ENCODE measurements at regions not wholly inside any gene's neighbourhood (a gene's known extent, or its start where the extent isn't known, plus 50 kb on each side); places are given as distances from the start of the nearest gene placed in this dataset.

GRCh38 chr6:9504191-9504590 lies 910.7 kb downstream of the TFAP2A start:
- Histone ChIP-seq H3K27me3 (replicated peaks; ENCODE audit: insufficient read depth, low read depth, low read length, poor library complexity) (no peaks in the 10 kb centered on the region), H3K9me3 (ENCODE audit: low read depth, low read length, poor library complexity, severe bottlenecking) (peaks cover 5% of the 10 kb centered on the region), H3K36me3 (ENCODE audit: insufficient read depth, low read length, poor library complexity, severe bottlenecking) (no peaks in the 10 kb centered on the region), H3K4me1 (ENCODE audit: insufficient read depth, low read length, poor library complexity, severe bottlenecking) (peaks cover 16% of the 10 kb centered on the region), H3K27ac (ENCODE audit: low read depth, low read length, poor library complexity, severe bottlenecking) (no peak overlapping the region), H3K4me3 (ENCODE audit: low read depth, low read length, poor library complexity, severe bottlenecking) (no peak overlapping the region)
- no TSS peak for BruUV-seq (replicated peaks)
- no peak for DNase-seq (ENCODE audit: low spot score)
- TF ChIP-seq EZH2 (IDR thresholded peaks at IDR 0.05; ENCODE audit: borderline replicate concordance, low read depth, low read length, poor library complexity, severe bottlenecking) (no peak), CTCF (conservative IDR thresholded peaks at IDR 0.05; ENCODE audit: low read depth, low read length) (no peak)
- CTCF ChIA-PET: no interaction called here
- POLR2A ChIA-PET (ENCODE audit: low non-redundant PET): no interaction called here
- intact Hi-C loops (cut with micrococcal nuclease; ENCODE audit: unreplicated experiment): no loop called here

DNA sequence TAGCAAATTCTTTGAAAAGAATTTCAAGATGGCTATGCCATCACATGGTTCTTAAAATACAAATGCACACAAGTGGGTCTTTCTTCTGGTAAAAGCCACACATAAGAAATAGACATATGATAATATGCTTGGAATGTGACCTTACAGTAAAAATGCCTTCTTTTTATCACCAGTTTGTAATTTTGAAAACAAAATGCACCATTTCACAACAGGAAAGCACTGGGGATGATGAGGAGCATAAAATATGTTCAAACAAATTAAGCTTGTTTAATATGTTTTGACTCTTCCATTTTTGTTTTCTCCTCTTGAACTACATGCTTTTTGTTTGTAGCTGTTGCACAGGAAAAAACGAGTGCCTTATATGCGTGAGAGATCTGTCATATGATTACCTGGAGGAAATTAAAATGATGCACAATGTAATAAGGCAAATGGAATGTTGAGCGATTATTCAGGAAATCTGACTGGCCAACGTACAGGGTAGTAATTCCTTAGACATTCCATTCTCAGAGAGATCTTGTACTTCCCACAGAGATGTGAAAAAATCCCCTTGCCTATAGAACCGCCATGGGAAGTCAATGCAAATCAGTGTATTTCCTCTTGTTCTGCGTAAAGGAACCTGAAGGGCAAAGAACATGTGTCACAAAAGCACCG lies 911.6 kb downstream of the TFAP2A start:
- Histone ChIP-seq H3K4me3 (ENCODE audit: low read depth, low read length, poor library complexity, severe bottlenecking) (no peak overlapping the region), H3K27me3 (replicated peaks; ENCODE audit: insufficient read depth, low read depth, low read length, poor library complexity) (no peaks in the 10 kb centered on the region), H3K4me1 (ENCODE audit: insufficient read depth, low read length, poor library complexity, severe bottlenecking) (peaks cover 16% of the 10 kb centered on the region), H3K27ac (ENCODE audit: low read depth, low read length, poor library complexity, severe bottlenecking) (peak overlapping the region; percentile 37), H3K9me3 (ENCODE audit: low read depth, low read length, poor library complexity, severe bottlenecking) (peaks cover 5% of the 10 kb centered on the region), H3K36me3 (ENCODE audit: insufficient read depth, low read length, poor library complexity, severe bottlenecking) (no peaks in the 10 kb centered on the region)
- no peak for TF ChIP-seq CTCF (conservative IDR thresholded peaks at IDR 0.05; ENCODE audit: low read depth, low read length)
- no peak for TF ChIP-seq EZH2 (IDR thresholded peaks at IDR 0.05; ENCODE audit: borderline replicate concordance, low read depth, low read length, poor library complexity, severe bottlenecking)
- no TSS peak for BruUV-seq (replicated peaks)
- POLR2A ChIA-PET (ENCODE audit: low non-redundant PET): no interaction called here
- CTCF ChIA-PET: no interaction called here
- DNase-seq (ENCODE audit: low spot score): peak; percentile 74
- intact Hi-C loops (cut with micrococcal nuclease; ENCODE audit: unreplicated experiment): no loop called here

DNA sequence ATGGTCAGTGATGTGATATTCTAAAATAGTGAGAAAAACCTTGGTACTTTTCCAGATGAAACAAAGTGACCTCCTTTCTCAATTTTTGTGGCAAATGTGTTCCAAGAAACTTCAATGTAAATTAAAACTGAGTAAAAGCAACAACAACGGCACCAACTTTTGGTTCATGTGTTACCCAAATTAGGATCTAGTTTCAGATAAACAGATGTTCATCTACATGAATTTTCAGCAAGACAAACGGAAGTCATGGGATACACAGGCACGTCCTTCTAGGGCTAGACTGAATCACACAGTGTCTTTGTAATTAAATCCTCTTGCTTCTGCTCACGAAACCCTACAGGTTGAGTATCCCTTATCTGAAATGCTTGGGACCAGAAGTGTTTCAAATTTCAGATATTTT lies 915.2 kb downstream of the TFAP2A start:
- no peak for DNase-seq (ENCODE audit: low spot score)
- no peak overlapping the region for H3K27ac ChIP-seq (ENCODE audit: low read depth, low read length, poor library complexity, severe bottlenecking)
- intact Hi-C loops (cut with micrococcal nuclease; ENCODE audit: unreplicated experiment): no loop called here
- H3K27me3 ChIP-seq (replicated peaks; ENCODE audit: insufficient read depth, low read depth, low read length, poor library complexity): no peaks in the 10 kb centered on the region
- no peaks in the 10 kb centered on the region for H3K36me3 ChIP-seq (ENCODE audit: insufficient read depth, low read length, poor library complexity, severe bottlenecking)
- ChIA-PET POLR2A (ENCODE audit: low non-redundant PET) (no interaction called here), CTCF (no interaction called here)
- H3K9me3 ChIP-seq (ENCODE audit: low read depth, low read length, poor library complexity, severe bottlenecking): no peaks in the 10 kb centered on the region
- no TSS peak for BruUV-seq (replicated peaks)
- H3K4me3 ChIP-seq (ENCODE audit: low read depth, low read length, poor library complexity, severe bottlenecking): no peak overlapping the region
- peaks cover 16% of the 10 kb centered on the region for H3K4me1 ChIP-seq (ENCODE audit: insufficient read depth, low read length, poor library complexity, severe bottlenecking)
- TF ChIP-seq EZH2 (IDR thresholded peaks at IDR 0.05; ENCODE audit: borderline replicate concordance, low read depth, low read length, poor library complexity, severe bottlenecking): no peak
- no peak for TF ChIP-seq CTCF (conservative IDR thresholded peaks at IDR 0.05; ENCODE audit: low read depth, low read length)

All from A673 (cell line).